Fibroblast of gingiva (primary cell): ENCODE measurements at regions not wholly inside any gene's neighbourhood (a gene's known extent, or its start where the extent isn't known, plus 50 kb on each side); places are given as distances from the start of the nearest gene placed in this dataset.
A peak's percentile ranks its signal among the peaks of the same experiment; 100 is the strongest.

ENCODE experiments used
- DNase-seq: peaks from one replicate; pipeline ENCODE4 v3.0.0-alpha.2; 2011; ENCODE audit warnings: low read depth

GRCh38 chr9:80146466-80146865 lies 574.7 kb downstream of the TLE4 start:
- DNase-seq = peak; percentile 14

- no peak for DNase-seq
Observed at GRCh38 chr9:80144856-80145255, 573.1 kb downstream of the TLE4 start.

GRCh38 chr9:80144406-80144805 lies 572.6 kb downstream of the TLE4 start:
- DNase-seq = no peak

- DNase-seq = no peak
Observed at GRCh38 chr9:80143899-80144298, 572.1 kb downstream of the TLE4 start.

GRCh38 chr9:80134487-80134886 lies 562.7 kb downstream of the TLE4 start:
- no peak for DNase-seq

- no peak for DNase-seq
Observed at GRCh38 chr9:80131627-80132026, 559.9 kb downstream of the TLE4 start.

GRCh38 chr9:80127920-80128319 lies 556.2 kb downstream of the TLE4 start:
- no peak for DNase-seq

GRCh38 chr9:80125731-80126264 lies 554.0 kb downstream of the TLE4 start:
- DNase-seq = no peak

- DNase-seq = no peak
Observed at GRCh38 chr9:80117031-80117430, 545.3 kb downstream of the TLE4 start.

GRCh38 chr9:80114241-80114640 lies 542.5 kb downstream of the TLE4 start:
- DNase-seq = no peak

- DNase-seq = no peak
Observed at GRCh38 chr9:80107931-80108660, 536.3 kb downstream of the TLE4 start.

GRCh38 chr9:80097476-80097875 lies 525.7 kb downstream of the TLE4 start:
- no peak for DNase-seq

GRCh38 chr9:80094176-80094771 lies 522.5 kb downstream of the TLE4 start:
- DNase-seq = no peak

- DNase-seq = no peak
Observed at GRCh38 chr9:80093695-80094094, 521.9 kb downstream of the TLE4 start.

- no peak for DNase-seq
Observed at GRCh38 chr9:80091526-80091925, 519.8 kb downstream of the TLE4 start.

- no peak for DNase-seq
Observed at GRCh38 chr9:80090317-80090716, 518.6 kb downstream of the TLE4 start.

GRCh38 chr9:80086822-80087345 lies 515.1 kb downstream of the TLE4 start:
- no peak for DNase-seq

GRCh38 chr9:80086386-80086785 lies 514.6 kb downstream of the TLE4 start:
- no peak for DNase-seq

- no peak for DNase-seq
Observed at GRCh38 chr9:80085668-80086067, 513.9 kb downstream of the TLE4 start.

GRCh38 chr9:80082213-80082612 lies 510.4 kb downstream of the TLE4 start:
- no peak for DNase-seq

- no peak for DNase-seq
Observed at GRCh38 chr9:80078826-80079225, 507.1 kb downstream of the TLE4 start.

GRCh38 chr9:80077059-80077458 lies 505.3 kb downstream of the TLE4 start:
- no peak for DNase-seq

GRCh38 chr9:80076162-80076561 lies 504.4 kb downstream of the TLE4 start:
- no peak for DNase-seq
